ENCODE measurements at regions not wholly inside any gene's neighbourhood (a gene's known extent, or its start where the extent isn't known, plus 50 kb on each side); places are given as distances from the start of the nearest gene placed in this dataset.
"Not testable (repeated sequence)": the region's sequence is repeated elsewhere in the genome, so short reads cannot be mapped to it uniquely, and the experiment has no call there.

DNA sequence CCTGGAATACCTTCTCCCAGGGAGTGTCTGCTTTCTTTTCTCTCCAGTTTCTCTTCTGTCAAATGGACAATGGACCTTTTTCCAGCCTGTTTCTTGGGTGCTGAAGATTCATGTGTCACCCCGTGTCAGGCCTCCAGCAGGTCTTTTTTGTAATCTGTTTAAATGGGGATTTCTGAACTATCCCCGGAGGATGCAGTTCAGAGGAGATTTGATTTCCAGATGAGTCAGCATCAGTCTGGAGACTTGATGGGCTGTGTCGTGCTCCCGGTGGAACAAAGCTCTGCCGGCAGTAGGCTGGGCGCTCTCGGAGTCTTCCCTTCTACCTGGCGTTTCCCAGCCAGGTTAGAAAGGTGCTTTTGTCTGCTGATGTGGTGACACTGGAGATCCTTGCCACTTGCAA lies 440.6 kb downstream of the HS3ST3B1 start:
- DNase-seq, result no peak
- H3K9me3 ChIP-seq (ENCODE audit: control insufficient read depth, low read length, poor library complexity, severe bottlenecking), result no peaks in the 10 kb centered on the region
- ATAC-seq, result no peak
- Mint-ChIP-seq H3K27ac (no peak overlapping the region), H3K36me3 (ENCODE audit: low read depth) (no peaks in the 10 kb centered on the region), H3K4me1 (no peaks in the 10 kb centered on the region), H3K27me3 (peaks cover 22% of the 10 kb centered on the region), H3K4me3 (no peak overlapping the region)

DNA sequence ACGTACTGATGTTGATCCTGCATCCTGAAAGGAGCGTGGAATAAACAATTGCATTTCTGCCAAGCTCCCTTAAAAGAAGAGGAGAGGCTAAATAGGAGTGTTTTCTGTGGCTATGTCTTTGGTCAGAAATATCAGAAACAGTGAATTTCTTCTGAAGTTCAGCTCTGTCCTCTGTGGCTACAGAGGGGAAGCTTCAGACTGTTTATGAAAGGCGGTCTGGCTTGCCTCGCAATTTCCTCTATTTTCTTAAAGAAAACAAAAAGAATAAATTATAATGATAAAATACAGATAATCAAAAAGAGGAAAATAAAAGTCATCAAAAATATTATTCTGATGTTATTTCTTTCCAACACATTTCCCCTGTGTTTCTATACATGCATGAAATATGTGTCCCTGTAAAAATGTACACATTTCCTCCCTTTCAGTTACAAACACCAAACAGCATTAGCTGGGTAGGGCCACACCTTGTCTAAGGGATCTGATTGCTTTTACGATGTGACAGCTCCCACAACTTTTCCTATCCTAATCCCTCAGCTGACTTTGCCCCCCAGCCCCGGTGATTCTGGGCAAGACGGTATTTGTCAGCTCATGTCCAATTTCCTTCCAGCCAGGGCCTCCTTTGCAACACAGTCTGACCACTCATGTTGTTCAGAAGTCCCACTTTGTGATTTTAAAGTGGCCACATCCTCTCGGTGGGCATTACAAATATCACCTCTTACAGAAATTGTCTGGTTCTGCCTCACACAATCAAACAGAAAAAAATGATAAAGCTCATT lies 439.0 kb downstream of the HS3ST3B1 start:
- DNase-seq (no peak), ATAC-seq (no peak)
- Mint-ChIP-seq H3K27me3 (peaks cover 23% of the 10 kb centered on the region), H3K4me3 (no peak overlapping the region), H3K4me1 (no peaks in the 10 kb centered on the region), H3K36me3 (ENCODE audit: low read depth) (no peaks in the 10 kb centered on the region), H3K27ac (no peak overlapping the region)
- no peaks in the 10 kb centered on the region for H3K9me3 ChIP-seq (ENCODE audit: control insufficient read depth, low read length, poor library complexity, severe bottlenecking)

DNA sequence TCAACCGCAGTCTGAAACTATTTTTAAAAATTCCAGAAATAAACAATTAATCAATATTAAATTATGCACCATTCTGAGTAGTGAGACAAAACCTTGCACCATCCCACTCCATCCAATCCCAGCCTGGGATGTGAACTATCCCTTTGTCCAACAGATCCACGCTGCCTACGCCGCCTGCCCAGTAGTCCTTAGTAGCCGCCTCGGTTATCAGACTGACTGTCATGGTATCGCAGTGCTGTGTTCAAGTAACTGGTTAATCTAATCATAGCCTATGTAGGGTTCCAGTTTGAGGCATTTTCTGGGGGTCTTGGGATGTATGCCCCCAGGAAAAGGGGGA lies 437.7 kb downstream of the HS3ST3B1 start:
- Mint-ChIP-seq H3K4me1 (no peaks in the 10 kb centered on the region), H3K36me3 (ENCODE audit: low read depth) (peaks cover 4% of the 10 kb centered on the region), H3K27ac (no peak overlapping the region), H3K27me3 (peaks cover 32% of the 10 kb centered on the region), H3K4me3 (no peak overlapping the region)
- no peak for ATAC-seq
- DNase-seq, result no peak
- H3K9me3 ChIP-seq (ENCODE audit: control insufficient read depth, low read length, poor library complexity, severe bottlenecking), result no peaks in the 10 kb centered on the region

DNA sequence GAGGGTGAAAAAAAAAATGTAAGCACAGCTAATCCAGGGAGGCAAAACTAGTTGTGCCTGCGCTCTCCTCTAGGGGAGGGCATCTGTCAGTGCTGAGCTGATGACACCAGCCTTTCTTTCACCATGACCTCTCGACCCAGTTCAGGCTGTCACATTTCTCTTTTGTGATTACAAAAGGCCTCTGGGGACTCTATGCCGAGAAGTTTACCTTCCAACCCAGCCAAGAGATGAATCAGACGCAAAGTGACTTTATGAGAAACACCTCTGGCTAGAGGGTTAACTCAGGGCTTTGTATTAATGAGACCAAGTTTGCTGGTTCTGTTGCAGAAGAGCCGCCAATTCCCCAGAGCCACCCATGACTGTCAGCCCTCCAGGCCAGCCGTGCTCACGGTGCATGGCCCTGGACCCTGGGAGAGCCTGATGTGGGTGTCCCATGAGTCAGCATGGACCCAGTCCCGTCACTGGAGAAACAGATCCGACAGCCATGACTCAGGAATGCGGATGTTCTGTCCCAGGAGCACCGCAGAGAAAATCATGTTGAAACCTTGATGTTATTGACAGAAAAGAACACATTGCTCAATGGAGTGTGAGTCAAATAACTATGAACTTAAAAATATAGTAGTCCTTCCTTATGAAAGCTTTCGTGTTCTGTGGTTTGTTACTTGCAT lies 437.2 kb downstream of the HS3ST3B1 start:
- Mint-ChIP-seq H3K4me3 (no peak overlapping the region), H3K36me3 (ENCODE audit: low read depth) (peaks cover 4% of the 10 kb centered on the region), H3K4me1 (no peaks in the 10 kb centered on the region), H3K27ac (no peak overlapping the region), H3K27me3 (peaks cover 32% of the 10 kb centered on the region)
- ATAC-seq (peak; percentile 54), DNase-seq (no peak)
- H3K9me3 ChIP-seq (ENCODE audit: control insufficient read depth, low read length, poor library complexity, severe bottlenecking), result no peaks in the 10 kb centered on the region

DNA sequence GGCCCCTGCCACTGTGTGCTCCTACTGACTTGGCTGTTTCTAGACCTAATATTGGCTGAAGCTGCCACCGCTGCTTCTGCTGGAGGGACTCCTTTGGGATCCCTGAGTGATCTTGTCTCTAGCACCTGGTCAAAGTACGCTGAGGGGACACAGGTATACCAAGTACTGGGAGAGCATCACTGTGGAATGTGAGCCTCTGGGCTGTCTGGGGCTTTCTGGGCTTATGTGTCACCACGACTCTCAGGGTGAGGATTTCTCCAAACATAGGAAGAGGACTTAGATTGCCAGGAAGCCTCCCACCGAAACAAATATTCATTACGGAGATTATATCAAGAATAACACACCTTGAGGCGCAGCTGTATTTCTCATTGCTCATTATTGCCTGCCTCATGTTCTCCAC lies 435.8 kb downstream of the HS3ST3B1 start:
- no peak overlapping the region for H3K4me3 Mint-ChIP-seq
- H3K27ac Mint-ChIP-seq, result no peak overlapping the region
- no peaks in the 10 kb centered on the region for H3K9me3 ChIP-seq (ENCODE audit: control insufficient read depth, low read length, poor library complexity, severe bottlenecking)
- H3K36me3 Mint-ChIP-seq (ENCODE audit: low read depth), result peaks cover 4% of the 10 kb centered on the region
- DNase-seq, result no peak
- H3K27me3 Mint-ChIP-seq, result peaks cover 32% of the 10 kb centered on the region
- no peak for ATAC-seq
- no peaks in the 10 kb centered on the region for H3K4me1 Mint-ChIP-seq

DNA sequence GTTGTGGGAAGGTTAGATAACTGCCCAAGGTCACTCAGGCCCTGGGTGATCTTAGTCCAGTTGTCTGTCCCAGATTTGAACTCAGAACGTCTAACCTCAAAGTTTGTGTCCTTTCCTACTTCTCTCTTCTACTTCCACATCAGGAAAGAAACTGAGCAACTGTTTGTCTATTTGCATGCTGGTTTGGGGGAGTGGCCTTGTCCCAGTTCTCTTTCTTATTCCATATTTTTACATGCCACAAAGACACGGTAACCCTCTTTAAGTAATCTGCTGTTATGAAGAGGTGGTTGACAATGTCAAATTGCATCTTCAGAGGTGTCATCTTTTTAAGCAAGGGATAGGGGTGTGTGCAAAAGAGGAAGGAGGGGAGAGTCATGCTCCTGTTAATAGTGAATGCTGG lies 432.5 kb downstream of the HS3ST3B1 start:
- Mint-ChIP-seq H3K4me3 (no peak overlapping the region), H3K27ac (no peak overlapping the region)

DNA sequence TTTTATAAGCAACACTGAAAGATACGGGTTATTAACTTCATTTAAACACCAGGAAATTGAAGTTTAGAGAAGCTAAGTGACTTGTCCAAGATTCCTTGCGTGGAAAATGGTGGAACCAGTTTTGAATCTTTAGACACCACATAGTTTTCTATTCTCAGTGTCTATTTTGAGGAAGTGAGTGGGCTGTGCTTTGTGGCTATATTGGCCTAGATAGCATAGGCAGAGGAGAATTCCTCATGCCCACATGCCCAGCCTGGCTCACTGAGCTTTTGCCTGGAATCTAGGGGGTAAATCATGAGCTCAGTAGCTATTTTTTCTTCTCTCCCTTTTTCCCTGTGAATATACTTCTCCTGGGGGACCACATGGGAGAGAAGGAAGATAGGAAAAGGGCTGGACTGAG lies 431.3 kb downstream of the HS3ST3B1 start:
- Mint-ChIP-seq H3K4me3 (no peak overlapping the region), H3K36me3 (ENCODE audit: low read depth) (peaks cover 4% of the 10 kb centered on the region), H3K27ac (no peak overlapping the region), H3K27me3 (peaks cover 18% of the 10 kb centered on the region), H3K4me1 (no peaks in the 10 kb centered on the region)
- no peak for ATAC-seq
- DNase-seq, result no peak
- H3K9me3 ChIP-seq (ENCODE audit: control insufficient read depth, low read length, poor library complexity, severe bottlenecking), result no peaks in the 10 kb centered on the region

More for the DNA sequence above, 432.5 kb downstream of the HS3ST3B1 start:
- DNase-seq, result no peak
- H3K4me1 Mint-ChIP-seq, result no peaks in the 10 kb centered on the region
- ATAC-seq, result no peak
- peaks cover 4% of the 10 kb centered on the region for H3K36me3 Mint-ChIP-seq (ENCODE audit: low read depth)
- no peaks in the 10 kb centered on the region for H3K9me3 ChIP-seq (ENCODE audit: control insufficient read depth, low read length, poor library complexity, severe bottlenecking)
- H3K27me3 Mint-ChIP-seq, result peaks cover 22% of the 10 kb centered on the region

DNA sequence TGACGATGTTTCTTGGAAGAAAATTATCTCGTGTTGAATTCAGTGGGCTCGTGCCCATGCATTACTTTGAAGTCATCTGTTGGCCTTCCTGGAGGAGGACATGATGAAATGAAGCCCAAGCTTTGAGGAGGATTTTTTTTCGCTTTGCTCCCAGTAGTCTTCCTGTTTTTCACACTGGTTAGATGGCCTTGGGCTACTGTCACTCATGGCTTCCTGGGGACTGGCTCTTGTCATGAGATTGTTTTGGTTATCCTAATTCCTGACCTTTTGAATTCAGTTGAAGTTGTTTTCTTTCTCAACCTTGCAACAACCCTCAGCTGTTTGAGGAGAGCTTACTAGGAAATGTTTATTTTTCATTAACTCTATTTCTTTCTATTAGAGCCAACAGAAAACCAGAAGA lies 430.7 kb downstream of the HS3ST3B1 start:
- no peaks in the 10 kb centered on the region for H3K9me3 ChIP-seq (ENCODE audit: control insufficient read depth, low read length, poor library complexity, severe bottlenecking)
- H3K27me3 Mint-ChIP-seq, result peaks cover 11% of the 10 kb centered on the region
- no peak overlapping the region for H3K4me3 Mint-ChIP-seq
- no peaks in the 10 kb centered on the region for H3K4me1 Mint-ChIP-seq
- H3K36me3 Mint-ChIP-seq (ENCODE audit: low read depth), result peaks cover 4% of the 10 kb centered on the region
- DNase-seq (no peak), ATAC-seq (no peak)
- no peak overlapping the region for H3K27ac Mint-ChIP-seq

DNA sequence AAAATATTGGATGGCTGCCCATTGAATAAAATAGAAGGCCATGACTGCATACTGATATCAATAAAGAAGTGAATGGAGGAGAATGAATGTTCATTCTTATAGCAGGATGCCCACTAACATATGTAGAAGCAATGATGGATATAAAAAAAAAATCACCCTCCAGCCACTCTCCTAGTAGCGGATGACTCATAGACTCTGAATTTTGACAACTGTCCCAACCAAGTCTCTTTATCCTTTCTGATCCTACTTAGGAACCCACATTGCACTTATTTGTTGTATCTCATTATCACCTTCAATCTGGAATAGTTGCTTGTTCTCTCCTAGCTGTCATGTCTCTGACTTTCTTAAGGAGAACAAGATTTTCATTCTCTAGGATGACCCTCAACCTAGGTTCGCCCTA lies 429.9 kb downstream of the HS3ST3B1 start:
- Mint-ChIP-seq H3K27me3 (peaks cover 9% of the 10 kb centered on the region), H3K27ac (no peak overlapping the region), H3K4me3 (no peak overlapping the region), H3K36me3 (ENCODE audit: low read depth) (peaks cover 4% of the 10 kb centered on the region), H3K4me1 (no peaks in the 10 kb centered on the region)
- ATAC-seq, result no peak
- no peak for DNase-seq
- no peaks in the 10 kb centered on the region for H3K9me3 ChIP-seq (ENCODE audit: control insufficient read depth, low read length, poor library complexity, severe bottlenecking)

DNA sequence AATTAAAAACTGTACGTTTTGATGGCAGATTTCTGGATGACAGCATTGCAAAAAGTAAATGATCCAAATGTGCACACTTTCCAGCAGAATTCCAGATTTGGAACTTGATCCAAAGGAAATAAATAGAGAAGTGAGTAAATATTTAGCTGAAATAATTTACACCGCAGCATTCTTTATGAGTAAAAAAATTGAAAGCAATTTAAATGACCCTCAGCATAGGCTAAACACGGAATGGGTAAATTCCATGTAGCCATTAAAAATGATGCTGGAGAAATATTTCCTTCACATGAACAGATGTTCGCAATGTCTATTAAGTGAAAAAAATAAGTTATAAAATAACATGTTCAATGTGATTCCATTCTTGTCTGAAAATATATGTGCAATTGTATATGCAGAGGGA lies 424.8 kb downstream of the HS3ST3B1 start:
- ATAC-seq (no peak), DNase-seq (no peak)
- no peaks in the 10 kb centered on the region for H3K27me3 Mint-ChIP-seq
- H3K9me3 ChIP-seq (ENCODE audit: control insufficient read depth, low read length, poor library complexity, severe bottlenecking), result no peaks in the 10 kb centered on the region
- no peak overlapping the region for H3K27ac Mint-ChIP-seq
- H3K4me3 Mint-ChIP-seq, result no peak overlapping the region
- no peaks in the 10 kb centered on the region for H3K36me3 Mint-ChIP-seq (ENCODE audit: low read depth)
- H3K4me1 Mint-ChIP-seq, result no peaks in the 10 kb centered on the region

DNA sequence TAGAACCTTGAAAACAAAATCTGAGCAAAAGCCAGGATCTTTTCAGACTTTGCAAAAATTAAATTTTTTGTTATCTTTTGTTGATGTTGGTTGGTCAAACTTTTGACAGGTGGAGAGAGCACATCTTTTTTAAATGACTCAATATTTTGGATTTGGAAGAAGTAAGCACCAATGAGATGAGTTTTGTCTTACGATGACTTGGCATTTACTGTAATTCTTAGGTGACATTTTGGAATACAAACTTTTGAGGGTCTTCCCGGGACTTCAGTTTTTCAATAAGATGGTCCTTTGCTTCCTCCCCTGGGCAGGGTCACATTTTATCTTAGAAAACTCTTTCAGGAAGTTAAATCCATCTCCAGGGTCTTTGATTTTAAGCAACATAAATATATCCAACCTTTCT lies 423.9 kb downstream of the HS3ST3B1 start:
- DNase-seq, result no peak
- Mint-ChIP-seq H3K4me1 (no peaks in the 10 kb centered on the region), H3K4me3 (no peak overlapping the region)

DNA sequence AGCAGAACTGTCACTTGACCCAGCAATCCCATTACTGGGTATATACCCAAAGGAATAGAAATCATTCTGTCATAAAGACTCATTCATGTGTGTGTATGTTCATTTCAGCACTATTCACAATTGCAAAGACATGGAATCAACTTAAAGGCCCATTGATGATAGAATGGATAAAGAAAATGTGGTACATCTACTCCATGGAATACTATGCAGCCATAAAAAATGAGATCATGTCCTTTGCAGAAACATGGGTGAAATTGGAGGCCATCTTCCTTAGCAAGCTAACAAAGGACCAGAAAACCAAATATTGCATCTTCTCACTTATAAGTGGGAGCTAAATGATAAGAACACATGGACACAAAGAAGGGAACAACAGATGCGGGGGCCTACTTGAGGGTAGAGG lies 422.5 kb downstream of the HS3ST3B1 start:
- not testable (repeated sequence) for DNase-seq; ATAC-seq; H3K4me3 Mint-ChIP-seq; H3K9me3 ChIP-seq (ENCODE audit: control insufficient read depth, low read length, poor library complexity, severe bottlenecking); H3K36me3 Mint-ChIP-seq (ENCODE audit: low read depth); H3K27ac Mint-ChIP-seq; H3K4me1 Mint-ChIP-seq; H3K27me3 Mint-ChIP-seq

More for the DNA sequence above, 423.9 kb downstream of the HS3ST3B1 start:
- no peaks in the 10 kb centered on the region for H3K36me3 Mint-ChIP-seq (ENCODE audit: low read depth)
- no peak overlapping the region for H3K27ac Mint-ChIP-seq
- no peaks in the 10 kb centered on the region for H3K27me3 Mint-ChIP-seq
- H3K9me3 ChIP-seq (ENCODE audit: control insufficient read depth, low read length, poor library complexity, severe bottlenecking), result no peaks in the 10 kb centered on the region
- ATAC-seq, result no peak

DNA sequence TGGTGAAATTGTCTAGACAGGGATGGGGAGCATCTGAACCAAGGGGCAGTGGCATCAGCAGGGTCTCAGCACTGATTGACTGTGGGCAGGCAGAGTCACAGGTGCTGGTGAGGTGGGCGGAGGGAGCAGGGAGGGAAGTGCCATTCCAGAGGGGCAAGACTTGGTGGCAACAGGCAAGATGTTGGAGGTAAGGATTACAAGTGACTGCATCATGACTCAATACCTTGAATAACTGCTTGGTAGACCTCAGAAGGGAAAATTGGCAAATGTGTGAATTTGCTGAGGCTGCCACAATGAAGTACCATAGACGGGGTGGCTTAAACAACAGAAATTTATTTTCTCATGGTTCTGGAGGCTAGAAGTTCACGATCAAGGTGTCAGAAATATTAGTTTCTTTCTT lies 419.1 kb downstream of the HS3ST3B1 start:
- no peak for ATAC-seq
- DNase-seq, result no peak
- H3K27me3 Mint-ChIP-seq, result peaks cover 25% of the 10 kb centered on the region
- H3K4me1 Mint-ChIP-seq, result no peaks in the 10 kb centered on the region
- no peak overlapping the region for H3K4me3 Mint-ChIP-seq
- no peaks in the 10 kb centered on the region for H3K9me3 ChIP-seq (ENCODE audit: control insufficient read depth, low read length, poor library complexity, severe bottlenecking)
- no peaks in the 10 kb centered on the region for H3K36me3 Mint-ChIP-seq (ENCODE audit: low read depth)
- no peak overlapping the region for H3K27ac Mint-ChIP-seq

DNA sequence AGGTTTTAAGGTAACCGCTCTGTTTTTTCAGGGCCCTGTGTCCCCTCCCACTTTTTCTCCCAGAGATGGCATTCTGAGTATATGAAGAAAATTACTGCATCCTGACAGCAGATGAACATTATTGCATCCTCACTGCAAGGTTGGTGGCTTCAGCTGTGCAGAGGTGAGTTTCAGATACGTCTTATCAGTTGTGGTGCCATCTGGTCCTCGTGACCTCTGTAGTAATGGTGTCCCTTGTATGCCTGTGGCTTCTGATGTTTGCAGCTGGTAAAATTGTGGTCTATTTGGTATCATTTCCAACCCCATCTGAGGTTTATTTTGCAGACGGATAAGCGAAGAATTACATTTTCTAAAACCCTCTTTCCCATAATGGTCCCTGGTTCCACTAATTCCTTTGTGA lies 417.0 kb downstream of the HS3ST3B1 start:
- no peak for DNase-seq

More for the DNA sequence above, 417.0 kb downstream of the HS3ST3B1 start:
- H3K27ac Mint-ChIP-seq, result no peak overlapping the region
- H3K27me3 Mint-ChIP-seq, result peaks cover 33% of the 10 kb centered on the region
- no peaks in the 10 kb centered on the region for H3K9me3 ChIP-seq (ENCODE audit: control insufficient read depth, low read length, poor library complexity, severe bottlenecking)
- no peak overlapping the region for H3K4me3 Mint-ChIP-seq
- no peaks in the 10 kb centered on the region for H3K36me3 Mint-ChIP-seq (ENCODE audit: low read depth)
- ATAC-seq, result no peak
- H3K4me1 Mint-ChIP-seq, result no peaks in the 10 kb centered on the region
